Stimulated activated CD8-positive, alpha-beta memory T cell treated with anti-CD3 and anti-CD28 coated beads, Interleukin-7, amount 100 ng/mL, for 1 hour (primary cell): ENCODE measurements at regions not wholly inside any gene's neighbourhood (a gene's known extent, or its start where the extent isn't known, plus 50 kb on each side); places are given as distances from the start of the nearest gene placed in this dataset.

ENCODE experiments used
- DNase-seq, 2 donors: peaks; one replicate each; pipeline ENCODE4 v3.0.0-alpha.2; 2020; ENCODE audit warnings: low read depth in 2 of 2

DNA sequence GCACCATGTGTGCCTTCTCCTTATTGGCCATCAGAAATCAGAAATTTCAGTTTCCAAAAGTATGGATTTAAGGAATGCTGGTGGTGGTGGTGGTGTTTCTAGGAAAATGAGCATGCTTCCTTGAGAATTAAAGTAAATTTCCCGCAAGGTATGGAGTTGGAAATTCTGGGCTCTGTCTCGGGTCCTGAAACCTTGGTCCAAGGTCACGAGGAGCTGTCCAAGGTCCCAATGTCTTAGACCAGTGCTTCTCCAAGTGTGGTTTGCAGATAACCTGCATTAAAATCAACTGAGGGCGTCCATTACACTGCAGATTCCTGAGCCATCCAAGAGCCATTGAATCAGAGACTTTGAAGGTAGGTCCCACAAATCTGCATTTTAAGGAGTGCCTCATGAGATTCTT is 210.9 kb upstream of the PKDCC start:
- DNase-seq = no peak

DNA sequence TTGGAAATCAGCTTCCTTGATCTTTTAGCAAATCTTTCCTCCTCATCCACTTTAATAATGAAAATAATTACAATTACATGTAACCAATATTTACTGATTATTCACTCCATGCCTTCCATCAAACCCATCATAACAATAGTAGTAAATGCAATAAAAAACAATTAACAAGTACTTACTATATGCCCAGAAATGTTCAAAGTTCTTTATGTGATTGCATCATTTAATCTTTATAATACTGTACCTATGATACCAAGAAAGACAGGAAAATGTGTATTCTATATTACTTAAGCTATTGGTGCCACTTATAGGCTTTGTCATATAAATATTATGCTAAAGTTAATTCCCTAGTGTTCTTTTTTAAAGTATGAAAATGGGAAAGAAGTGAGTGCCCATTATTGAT is 210.2 kb upstream of the PKDCC start:
- DNase-seq = no peak

GRCh38 chr2:41840702-41841551 is 206.9 kb upstream of the PKDCC start:
- DNase-seq = peak; percentile 94

DNA sequence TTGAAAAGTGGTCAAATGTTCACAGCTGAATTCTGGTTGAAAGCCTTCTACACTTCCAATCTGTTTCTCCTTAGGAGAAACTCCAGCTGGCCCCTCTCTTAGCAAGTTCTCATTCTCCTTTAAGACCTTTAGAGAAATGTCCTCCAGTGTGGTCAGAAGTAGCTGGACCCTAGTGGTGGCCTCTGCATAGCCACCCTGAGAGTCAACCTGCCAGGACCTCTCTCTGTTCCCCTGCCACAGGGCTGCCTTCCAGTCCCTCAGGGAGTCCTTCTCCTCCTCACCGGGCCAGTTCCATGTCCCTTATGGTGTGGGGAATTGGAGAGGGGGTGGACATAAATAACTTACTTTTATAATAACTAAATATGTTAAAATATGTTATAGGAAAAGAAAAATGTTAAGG is 200.9 kb upstream of the PKDCC start:
- DNase-seq = no peak

- no peak for DNase-seq
Observed at GRCh38 chr2:41847744-41848441, 199.9 kb upstream of the PKDCC start.

GRCh38 chr2:41851554-41851953 is 196.3 kb upstream of the PKDCC start:
- no peak for DNase-seq

DNA sequence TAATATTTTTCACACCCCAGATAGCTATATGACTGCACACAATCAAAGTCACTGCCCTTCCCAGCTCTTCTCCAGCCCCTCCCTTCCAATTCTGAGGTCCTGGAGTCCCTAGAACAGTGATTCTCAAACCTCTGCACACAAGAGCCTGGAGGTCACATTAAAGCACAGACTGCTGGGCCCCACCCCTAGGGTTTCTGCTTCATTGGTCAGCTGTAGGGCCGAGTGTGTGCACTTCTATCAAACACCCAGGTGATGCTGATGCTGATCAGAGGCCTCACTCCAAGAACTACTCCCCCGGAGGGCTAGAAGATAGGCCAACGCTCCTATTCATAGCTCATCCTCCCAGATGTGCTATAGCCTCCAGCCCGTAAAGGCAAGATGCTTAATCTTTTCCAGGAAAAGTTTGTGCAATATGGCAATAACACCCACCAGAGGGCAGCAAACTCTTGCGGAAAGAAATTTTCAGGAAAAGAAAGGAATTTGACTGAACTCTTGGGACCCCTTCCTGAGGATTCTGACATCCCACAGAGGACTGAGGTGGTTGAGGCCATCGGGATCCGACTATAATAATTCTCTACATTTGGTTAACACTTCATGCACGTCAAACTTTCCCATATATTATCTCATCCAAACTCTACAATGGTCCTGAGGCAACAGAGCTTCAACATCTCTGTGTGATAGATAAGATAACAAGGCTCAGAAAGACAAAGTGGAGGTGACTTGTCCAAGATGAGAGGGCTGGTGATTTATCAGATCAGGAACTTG is 194.2 kb upstream of the PKDCC start:
- no peak for DNase-seq

GRCh38 chr2:41854227-41854626 is 193.6 kb upstream of the PKDCC start:
- no peak for DNase-seq

- no peak for DNase-seq
Observed at GRCh38 chr2:41856946-41857345, 190.9 kb upstream of the PKDCC start.

GRCh38 chr2:41859615-41860514 is 188.0 kb upstream of the PKDCC start:
- no peak for DNase-seq

- no peak for DNase-seq
Observed at GRCh38 chr2:41863062-41863461, 184.8 kb upstream of the PKDCC start.

DNA sequence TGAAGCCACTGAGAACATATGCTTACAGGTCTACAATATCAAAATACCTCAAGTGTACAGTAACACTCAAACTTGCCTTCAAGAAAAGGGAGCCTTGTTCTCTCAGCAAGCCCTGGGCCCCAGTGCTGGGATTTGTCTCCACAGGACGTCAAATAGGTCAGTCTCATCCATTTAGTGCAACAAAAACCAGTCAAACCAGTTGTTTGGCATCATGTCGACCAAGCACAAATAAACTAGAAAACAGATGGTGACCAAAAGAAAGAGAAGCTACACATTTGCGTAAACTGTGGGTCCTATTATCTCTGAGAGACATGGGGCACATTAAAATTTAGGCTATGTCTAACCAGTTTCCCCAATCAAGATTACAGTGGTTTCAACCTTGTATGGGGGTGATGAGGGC is 182.6 kb upstream of the PKDCC start:
- DNase-seq = no peak

DNA sequence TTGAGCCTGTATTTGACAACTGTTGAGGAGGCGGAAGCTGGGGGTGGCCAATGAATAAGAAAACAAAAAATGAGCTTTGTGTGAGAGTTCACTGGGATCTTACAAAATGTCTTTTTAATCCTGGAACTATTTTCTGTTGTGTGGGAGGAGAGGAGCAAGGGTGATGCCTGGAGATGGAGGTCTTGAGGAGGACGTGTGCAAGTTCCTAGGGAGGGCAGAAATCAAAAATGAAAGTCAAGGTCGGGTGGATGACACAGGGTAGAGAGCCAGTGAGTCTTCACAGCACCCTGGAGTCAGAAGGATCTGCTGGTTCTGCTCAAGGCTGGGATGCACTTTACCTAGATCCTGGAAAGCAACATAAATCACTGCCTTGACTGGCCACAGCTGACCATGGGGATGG is 180.3 kb upstream of the PKDCC start:
- no peak for DNase-seq

GRCh38 chr2:41869542-41870264 is 178.1 kb upstream of the PKDCC start:
- DNase-seq = peak; percentile 42 to 60

DNA sequence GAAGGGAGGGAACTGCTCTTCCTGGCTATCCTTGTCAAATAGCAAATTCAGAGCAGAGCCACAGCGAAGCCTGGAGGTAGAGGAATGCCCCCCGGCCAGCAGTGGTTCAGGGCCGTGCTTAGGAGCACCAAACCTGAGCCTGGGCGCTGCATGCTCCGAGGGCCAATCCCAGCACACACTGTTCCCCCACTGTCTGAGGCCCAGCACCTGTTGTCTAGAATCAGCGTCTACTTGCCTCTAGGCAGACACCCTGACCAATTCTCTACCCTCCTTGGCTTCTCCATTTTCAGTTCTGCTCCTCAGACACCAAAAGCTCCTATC is 177.6 kb upstream of the PKDCC start:
- no peak for DNase-seq

GRCh38 chr2:41871080-41871479 is 176.7 kb upstream of the PKDCC start:
- DNase-seq = no peak

DNA sequence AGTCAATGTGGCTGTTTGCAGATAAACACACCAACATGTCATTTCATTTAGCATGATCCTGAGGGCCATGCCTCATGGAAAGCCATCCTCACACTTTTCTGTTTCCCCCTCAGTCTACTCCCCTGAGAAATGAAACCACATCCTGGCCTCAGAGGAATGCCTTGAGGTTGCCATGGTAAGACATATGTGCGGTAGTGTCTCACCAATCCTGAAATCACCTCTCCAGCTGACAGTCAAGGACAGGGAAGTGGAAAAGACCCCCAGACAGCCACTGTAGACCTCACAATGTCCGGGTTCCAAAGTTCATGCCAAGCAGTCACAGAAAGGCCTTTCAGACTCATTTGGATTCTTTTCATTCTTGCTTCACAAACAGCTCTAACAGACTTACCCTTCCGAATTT is 175.2 kb upstream of the PKDCC start:
- no peak for DNase-seq

GRCh38 chr2:41873102-41874031 is 174.5 kb upstream of the PKDCC start:
- no peak for DNase-seq

- no peak for DNase-seq
Observed at GRCh38 chr2:41877114-41877678, 170.6 kb upstream of the PKDCC start.

- DNase-seq = no peak
Observed at GRCh38 chr2:41878056-41878455, 169.8 kb upstream of the PKDCC start.
